SK-N-MC (cell line): ENCODE measurements at regions not wholly inside any gene's neighbourhood (a gene's known extent, or its start where the extent isn't known, plus 50 kb on each side); places are given as distances from the start of the nearest gene placed in this dataset.
"Not testable (repeated sequence)": the region's sequence is repeated elsewhere in the genome, so short reads cannot be mapped to it uniquely, and the experiment has no call there.

Source experiments
- EZH2 ChIP-seq: fragments of 200-600 bp; sonication (generic); IDR thresholded peaks from one replicate; pipeline ENCODE4 v1.6.1; 2017; ENCODE audit warnings: antibody characterized with exemption
- FOXP2 ChIP-seq: optimal IDR thresholded peaks from 2 replicates; pipeline ENCODE3; 2011; ENCODE audit warnings: mild to moderate bottlenecking, moderate library complexity; ENCODE audit not compliant: insufficient read depth; ENCODE audit errors: extremely low read length, control extremely low read depth
- POLR2AphosphoS5 ChIP-seq: IDR thresholded peaks from 2 replicates; pipeline ENCODE4 v1.6.1; 2012; ENCODE audit warnings: mild to moderate bottlenecking, low read depth, low read length, borderline replicate concordance

DNA sequence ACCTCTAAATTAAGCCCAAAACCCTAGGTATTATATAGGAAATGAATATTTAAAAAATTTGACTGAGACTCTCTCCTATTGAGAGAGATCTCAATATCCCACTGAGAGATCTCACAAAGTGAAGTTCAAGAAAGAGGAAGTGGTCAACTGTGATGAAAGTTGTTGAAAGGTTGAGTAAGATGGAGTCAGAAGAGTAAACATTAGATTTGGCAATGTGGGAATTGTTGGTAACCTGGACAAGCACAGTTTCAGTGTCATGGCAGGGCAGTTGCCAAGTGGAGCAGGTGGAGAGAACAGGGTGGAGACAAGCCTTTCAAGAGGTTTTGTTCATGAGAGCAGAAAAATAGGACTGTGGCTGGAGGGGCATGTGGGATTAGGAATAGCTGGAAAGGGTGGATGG is 747.9 kb downstream of the EPHA7 start:
- not testable (repeated sequence) for TF ChIP-seq EZH2, POLR2AphosphoS5, FOXP2
